ENCODE measurements at regions not wholly inside any gene's neighbourhood (a gene's known extent, or its start where the extent isn't known, plus 50 kb on each side); places are given as distances from the start of the nearest gene placed in this dataset.
"Not testable (repeated sequence)": the region's sequence is repeated elsewhere in the genome, so short reads cannot be mapped to it uniquely, and the experiment has no call there.

DNA sequence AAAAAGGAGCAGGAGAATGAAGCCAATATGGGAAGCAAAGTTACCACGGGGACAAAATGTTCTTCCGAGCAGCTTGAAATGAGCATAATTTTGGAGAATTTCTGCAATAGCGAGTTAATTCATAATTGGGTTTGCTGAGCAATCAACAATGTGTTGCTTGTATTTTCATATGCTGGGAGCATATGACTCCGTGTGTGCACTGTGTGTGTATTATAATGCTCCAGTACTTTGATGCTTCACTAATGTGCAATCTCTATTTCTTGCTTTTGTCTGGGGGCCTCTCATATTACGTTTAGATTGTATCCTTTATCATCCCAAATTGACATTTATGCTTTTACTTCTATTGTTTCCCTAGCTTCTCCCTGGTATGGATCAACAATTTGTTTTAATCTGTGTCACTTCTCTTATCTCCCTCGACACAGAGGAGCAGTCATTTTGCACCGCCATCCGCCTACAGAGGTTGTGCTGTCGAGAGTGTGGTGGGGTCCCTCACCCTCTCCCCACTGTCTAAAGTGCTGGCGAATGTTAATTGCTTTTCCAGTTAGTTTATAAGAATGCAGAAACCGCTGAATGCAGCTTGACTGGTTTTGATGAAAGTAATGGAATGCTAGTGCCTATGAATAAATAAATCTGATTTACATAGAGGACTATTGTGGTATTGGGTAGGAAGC, 372.5 kb upstream of the WWC1 start:
- DNase-seq, result no peak

DNA sequence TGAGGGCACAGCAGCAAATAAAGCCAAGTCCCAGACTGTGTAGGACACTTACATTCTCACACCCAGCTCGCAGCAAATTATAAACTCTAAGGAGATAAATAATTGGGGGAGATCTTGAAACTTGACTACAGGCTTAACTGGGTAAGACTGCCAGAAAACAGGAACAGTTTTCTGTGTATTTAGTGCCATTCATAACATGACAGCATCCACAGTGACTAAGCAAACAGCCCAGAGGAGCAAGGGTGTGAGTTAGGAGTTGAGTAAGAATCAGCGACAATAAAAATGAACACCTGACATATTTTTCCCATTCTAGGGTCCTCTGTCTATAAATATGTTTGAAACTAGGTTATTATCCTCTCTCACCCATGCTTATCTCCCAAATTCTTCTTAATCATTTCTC, 370.9 kb upstream of the WWC1 start:
- DNase-seq, result no peak

DNA sequence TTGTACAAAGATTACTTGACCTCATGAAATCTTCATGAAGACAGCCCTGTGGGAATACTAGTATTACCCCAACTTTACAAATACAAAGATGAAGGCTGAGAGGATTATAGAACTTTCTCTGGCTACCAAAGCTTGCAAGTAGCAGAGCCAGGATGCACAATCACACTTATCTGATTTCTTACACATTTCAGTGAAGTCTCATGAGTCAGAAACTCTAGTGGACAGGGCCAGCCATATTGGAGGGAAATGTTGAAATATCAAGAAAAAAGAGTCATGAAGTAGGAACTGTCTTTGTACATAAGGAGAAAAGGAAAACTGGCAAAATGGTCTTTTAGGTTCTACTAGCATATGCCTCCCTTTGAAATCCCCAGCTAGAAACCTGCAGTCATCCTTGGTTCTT, 369.6 kb upstream of the WWC1 start:
- no peak for DNase-seq

DNA sequence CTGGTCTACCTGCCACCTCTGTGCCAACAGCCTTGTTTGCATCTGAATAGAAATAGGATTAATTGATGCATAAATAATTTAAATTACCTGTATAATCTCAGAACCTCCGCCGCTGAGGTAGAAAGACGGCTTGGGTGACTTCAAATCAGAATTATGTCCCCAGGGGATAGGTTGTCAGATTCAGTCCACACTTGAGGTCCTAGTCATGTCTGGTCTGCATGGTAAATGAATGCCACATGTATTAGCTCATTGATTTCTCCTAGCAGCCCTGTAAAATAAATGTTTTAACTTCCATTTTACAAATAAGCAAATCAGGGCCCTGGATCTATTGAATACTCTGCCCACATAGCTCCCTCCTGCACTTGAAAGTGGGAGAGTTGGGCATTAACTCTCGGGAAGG, 368.0 kb upstream of the WWC1 start:
- no peak for DNase-seq

DNA sequence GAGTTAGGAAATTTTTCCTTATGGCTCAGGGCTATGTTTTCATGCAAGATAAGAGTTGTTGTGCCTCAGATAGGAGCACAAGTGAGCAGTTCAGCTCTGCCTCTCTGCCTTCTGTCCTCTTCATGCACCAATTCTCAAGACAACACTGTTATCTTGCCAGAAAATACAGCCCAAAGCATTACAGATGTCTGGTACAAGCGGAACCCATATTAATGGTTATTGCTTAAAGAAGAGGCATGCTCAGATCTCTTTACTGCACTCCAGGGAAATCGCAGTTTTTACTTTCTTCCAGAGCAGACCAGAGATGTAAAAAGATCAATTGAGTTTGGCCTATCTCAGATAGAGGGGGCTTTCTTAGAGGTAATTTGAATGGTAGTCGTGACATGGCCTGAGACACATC, 361.6 kb upstream of the WWC1 start:
- no peak for DNase-seq

DNA sequence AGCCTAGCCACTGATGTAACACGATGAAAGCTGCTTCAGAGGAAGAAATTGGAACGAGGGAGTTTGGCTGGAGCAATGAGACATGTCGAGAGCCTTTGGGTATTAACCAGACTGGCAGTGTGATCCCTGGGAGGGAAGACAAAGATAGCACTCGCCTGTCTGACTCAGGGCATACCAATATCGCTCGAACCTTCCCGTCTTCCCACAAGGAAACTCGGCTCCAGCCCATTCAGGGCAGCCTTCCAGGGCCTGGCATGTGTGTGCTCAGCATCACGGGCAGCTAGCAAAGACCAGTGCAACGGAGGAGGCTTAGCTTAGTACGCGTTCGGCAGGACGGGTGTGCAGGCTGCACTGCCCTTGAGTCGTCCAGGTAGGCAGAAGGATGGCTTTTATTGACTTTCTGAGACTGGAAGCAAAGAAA, 356.9 kb upstream of the WWC1 start:
- no peak for DNase-seq

DNA sequence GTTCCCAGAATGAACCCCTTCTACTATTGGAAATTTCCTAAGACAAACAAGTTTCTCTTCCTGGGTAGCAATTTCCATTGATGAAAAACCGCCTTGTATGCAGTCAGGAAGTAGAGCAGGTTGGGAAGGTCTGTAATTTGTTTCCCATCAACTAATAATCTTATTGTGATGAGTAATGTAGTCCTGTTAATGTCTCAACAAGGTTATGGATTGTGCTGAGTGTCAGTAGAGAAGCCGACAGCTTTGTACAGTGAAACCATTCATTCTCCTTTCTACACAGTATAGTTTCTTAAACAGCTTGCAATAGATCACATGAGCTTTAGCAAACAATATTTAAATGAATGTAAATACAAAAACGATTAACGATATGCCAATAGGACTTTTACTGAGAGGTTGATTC, 355.4 kb upstream of the WWC1 start:
- no peak for DNase-seq

DNA sequence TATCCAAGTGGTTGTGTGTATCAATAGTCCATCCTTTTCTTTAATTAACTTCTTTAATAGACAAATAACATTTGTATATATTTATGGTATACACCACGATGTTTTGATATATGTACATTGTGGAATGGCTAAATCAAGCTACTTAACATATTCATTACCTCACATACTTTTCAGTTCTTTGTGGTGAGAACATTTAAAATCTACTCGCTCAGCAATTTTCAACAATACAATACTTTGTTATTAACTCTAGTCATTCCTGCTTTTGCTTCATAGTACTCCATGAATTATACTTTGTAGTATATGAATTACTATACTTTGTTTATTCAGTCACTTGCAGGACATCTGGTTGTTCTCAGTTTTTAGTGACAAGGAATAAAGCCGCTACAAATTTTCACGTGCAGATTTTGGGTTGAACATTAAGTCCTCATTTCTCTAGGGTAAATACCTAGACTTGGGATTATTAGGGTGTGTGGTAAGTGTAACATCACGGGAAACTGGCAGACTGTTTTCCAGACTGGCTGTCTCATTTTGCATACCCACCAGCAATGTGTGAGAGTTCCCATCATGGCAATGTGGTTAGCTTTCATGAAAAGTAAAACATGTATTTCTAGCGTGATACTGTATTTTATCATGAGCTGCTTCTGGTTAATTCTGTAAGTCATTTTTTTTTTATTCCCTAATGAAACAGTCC, 354.4 kb upstream of the WWC1 start:
- no peak for DNase-seq

DNA sequence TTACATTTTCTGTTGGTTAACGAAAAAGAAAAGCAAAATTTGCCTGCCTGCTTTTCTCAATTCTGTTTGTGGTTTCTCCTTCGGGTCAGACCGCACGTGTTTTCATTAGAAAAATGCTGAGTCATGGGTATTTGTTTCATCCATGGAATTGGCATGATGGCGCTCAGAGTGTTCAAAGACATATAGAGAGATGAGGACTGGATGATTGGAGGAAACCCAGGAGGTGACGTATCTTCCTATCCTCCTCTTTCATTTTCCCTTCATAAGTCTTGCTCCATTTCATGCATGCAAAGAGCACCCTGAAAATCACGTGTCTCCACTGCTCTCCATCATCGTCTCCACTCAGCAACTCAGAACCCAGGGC, 353.8 kb upstream of the WWC1 start:
- DNase-seq, result no peak

DNA sequence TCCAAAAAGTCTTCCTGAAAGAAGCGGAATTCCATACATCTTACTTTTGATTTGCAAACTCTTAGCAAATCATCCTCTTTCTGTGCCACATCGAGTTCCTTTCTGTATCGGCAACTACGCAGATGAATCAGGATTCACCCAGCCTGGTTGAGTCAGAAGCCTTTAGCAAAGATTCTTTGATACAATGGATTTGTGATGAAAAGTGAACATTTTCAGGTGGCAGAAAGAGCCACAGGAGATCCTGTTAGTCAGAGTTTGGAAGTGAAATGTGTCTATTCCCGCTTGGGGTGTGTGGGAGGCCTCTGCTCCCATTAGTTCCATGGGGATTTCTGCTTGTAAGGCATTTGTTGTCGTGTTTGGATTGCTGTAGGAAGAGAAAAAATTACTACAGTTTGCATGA, 351.8 kb upstream of the WWC1 start:
- no peak for DNase-seq

DNA sequence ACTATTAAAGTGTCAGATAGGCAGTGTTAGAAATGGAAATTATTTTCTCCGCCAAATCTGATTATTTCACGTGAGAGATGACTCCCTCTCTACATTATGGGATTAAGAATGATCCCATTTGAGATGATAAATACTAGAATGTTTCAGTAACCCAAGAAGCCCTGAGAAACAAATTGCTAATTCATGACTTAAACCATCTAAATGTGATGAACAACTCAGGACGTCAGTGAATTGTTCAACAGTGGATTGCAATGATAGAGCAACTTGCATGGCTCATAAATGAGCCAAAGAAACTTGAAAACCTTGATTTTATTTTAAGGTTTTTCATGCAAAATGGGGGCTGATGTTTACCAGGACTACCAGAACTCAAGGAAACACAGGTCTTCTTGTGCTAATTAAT, 350.5 kb upstream of the WWC1 start:
- no peak for DNase-seq

DNA sequence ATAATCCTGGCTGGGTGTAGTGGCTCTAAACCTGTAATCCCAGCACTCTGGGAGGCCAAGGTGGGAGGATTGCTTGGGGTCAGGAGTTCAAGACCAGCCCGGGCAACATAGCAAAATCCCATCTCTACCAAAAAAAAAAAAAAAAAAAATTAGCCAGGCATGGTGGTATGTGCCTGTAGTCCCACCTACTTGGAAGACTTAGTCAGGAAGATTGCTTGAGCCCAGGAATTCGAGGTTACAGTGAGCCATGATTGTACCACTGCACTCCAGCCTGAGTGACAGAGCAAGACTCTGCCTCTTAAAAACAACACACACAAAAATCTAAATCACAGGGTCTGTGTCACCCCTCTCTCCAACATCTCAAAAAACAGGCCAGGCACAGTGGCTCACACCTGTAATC, 349.9 kb upstream of the WWC1 start:
- not testable (repeated sequence) for DNase-seq

DNA sequence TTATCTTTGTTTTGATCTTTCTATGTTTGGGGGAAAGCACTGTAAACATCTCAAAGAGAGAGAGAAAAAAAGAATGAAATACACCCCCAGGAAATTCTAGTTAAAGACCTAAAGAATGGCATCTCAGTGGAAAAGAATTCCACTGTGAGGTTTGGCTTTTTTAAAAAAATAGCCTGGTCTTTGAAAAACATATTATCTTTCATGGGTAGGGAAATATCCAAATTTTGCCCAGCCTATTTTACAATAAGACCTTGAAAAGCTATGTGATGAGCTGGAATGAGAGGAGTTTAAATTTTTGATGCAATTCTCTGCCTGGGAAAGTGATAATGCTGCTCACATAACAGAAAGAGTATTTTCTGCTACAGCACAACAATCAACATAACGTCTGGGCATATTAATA, 348.1 kb upstream of the WWC1 start:
- no peak for DNase-seq

DNA sequence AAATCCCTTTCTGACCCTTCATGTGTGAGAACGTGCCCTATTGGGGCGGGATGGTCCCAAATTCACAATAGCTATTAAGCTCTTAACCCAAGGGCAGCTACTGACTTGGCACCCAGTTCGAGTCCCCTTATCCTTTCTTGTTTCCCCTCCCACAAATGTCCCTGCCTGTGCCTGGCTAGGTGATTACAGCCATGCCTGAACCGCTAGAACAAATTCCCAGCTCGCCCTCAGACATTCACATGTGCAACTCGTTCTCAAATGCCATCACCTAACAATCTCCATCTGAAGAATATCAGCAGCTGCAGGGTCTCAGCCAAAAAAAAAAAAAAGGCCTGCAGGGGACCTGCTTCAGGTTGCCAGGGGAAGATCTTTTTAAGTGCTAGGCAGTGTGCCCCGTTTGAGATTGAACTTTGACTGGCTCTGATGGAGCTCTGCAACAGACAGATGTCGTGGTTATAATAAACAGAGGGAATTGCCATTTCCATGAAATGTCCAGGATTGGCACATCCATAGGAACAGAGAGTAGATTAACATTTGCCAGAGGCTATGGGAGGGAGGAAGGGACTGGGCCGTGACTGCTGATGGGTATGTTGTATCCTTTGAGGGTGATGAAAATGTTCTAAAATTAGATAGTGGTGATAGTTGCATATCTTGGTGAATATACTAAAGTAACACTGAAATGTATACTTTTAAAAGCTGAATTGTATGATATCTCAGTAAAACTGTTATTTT, 347.2 kb upstream of the WWC1 start:
- no peak for DNase-seq

DNA sequence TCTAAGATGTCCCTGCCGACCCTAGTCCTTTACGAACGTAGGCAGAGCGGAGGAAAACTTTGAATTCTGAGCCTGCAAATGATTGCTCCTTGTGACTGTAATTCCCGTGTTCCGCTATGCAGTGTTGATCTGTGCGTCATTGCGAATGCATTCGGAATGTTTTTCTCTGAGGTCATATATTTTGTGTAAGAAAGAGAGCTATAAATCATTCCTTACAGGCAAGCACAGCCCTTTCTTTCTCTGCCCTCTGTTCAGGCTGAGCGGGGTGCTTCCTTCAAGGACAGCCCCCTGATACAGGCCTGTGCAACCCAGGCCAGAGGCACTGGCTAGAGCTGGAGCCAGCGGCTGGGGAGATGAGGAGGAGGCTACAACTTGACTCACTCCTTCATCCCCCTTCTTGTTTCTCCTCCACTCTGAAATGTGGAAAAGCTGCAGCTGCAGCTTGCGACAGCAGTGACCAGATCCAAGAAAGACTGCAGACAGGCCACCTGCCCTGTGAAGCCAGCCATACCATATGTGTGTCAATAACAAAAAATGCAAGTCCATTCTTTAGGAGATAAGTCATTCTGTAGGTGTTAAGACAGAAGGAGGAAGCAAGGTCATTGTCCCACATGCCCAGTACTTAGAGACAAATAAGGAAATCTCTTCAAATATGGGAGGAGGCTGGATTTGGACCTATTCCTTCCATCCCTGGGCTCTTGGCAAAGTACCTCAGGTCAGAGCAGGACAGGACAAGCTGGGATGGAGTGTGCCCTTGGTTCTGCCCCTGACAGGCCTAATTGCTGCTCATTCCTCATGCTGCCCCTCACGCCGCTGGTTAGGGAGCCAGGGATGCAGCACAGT, 345.7 kb upstream of the WWC1 start:
- no peak for DNase-seq

DNA sequence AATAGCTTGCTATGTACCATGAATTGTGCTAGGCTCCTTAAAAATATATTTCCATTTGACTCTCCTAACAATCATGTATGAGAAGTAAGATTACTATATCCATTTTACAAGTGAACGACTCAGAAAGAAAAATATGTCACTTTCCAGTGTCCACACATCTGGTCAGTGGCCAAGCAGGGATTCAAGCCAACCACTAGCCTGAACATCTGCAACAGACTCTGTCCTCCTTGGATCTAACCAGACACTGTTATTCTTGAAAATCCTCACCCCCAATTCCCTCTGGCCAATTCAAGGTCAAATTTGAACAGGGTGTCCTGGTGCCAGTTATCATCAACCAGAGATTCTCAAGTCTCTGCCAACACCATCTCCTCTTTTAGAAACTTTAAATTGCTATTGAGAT, 344.1 kb upstream of the WWC1 start:
- DNase-seq, result no peak

DNA sequence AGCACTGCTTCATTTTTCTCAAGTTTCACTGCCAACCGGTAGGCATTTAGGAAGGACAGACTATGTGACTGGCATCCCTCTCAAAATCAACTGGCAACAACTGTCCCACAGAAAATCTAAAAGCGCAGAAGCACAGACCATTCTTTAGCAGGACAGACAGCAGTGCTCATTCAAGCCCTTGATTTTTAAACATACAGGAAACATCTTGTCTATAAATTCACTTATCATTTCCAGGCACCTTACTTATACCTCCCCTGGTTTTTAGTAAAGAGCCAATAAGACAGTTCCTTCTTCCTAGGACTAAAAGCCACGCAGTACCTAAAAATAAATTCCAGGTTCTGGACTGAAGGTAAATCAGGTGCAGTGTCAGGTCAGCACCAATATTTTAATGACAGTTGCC, 343.2 kb upstream of the WWC1 start:
- no peak for DNase-seq

DNA sequence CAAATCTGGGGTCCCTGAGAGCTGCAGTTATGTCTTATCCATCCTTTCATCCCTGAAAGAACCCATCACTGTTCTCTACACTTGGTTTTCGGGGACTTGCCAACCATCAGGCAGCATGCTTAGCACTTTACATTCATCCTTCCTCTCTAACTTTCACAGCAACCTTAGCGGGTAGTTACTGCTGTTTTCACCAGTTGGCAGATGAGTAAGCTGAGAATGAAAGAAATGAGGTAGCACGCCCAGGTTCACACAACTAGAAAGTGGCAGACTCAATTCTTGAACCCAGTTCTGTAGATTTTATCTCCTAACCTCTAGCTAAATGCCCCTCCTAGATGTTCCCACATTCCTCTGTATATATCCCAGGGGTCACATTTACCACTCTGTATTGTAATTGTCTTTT, 342.0 kb upstream of the WWC1 start:
- DNase-seq, result no peak

DNA sequence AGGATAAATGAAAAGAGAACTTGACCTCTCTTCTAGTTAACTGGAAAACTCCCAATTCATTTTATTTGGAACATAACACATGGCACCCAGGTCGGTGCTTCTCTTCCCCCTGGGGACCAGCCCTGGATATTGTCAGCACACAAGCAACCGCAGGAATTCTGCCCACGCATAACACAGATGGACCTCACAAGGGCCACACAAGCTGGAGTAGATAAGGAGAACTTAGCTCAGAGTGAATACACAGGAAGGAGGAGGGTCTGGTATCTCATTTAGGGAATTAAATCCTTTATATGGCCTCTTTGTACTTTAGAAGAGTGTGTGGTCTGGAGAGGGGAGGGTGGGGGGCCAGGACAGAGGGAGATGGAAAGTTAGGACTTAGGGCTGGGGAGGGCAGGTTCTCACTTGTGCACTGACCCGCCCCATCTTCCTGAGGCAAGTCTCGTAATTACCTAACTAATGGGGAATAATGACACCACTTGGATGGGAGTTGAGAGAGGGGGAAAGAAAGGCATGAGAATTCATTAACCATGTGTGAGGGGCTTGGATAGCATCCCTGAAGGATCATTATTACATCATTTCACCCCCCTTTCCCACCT, 341.2 kb upstream of the WWC1 start:
- no peak for DNase-seq

DNA sequence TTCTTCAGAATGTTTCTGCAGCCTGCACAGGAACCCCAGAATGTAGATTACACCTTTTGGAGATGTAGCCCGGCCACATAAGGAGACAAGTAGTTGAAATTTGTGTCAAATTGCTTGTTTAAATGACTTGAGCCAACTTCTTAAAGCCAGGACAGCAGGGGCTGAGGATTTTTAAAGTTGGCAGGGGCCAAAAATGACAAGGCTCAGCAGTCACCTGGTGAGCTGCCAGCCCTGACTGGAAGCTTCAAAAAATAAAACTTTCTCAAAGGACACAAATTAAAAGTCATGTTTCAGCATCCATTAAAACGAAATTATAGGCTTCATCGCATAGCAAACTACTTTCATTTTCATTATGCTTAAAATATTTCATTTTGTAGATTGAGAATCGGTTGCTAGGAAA, 340.3 kb upstream of the WWC1 start:
- no peak for DNase-seq

DNA sequence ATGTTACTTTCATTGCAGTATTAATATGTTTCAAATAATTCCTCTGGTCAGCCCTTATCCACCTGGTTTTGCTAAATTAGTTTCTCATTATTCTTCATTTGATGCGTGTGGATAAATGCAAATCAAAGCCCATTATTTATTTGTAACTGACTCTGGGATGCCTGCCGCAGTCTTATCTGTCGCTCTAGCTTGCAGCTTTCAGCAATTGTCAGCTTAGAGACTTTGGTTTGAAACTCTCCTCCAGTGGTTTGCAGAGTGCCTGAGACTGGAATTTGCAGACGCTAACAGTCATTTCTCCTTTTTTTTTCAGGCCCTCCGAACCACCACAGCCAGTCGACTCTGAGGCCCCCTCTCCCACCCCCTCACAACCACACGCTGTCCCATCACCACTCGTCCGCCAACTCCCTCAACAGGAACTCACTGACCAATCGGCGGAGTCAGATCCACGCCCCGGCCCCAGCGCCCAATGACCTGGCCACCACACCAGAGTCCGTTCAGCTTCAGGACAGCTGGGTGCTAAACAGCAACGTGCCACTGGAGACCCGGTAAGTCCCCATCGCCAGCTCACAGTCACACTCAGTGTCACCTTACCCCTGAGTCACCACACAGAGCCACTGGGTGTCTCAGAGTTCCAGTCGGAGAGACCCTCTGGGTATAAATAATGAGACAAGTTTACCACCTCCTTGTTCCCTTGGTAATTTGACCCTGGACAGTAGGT, 339.0 kb upstream of the WWC1 start:
- no peak for DNase-seq

DNA sequence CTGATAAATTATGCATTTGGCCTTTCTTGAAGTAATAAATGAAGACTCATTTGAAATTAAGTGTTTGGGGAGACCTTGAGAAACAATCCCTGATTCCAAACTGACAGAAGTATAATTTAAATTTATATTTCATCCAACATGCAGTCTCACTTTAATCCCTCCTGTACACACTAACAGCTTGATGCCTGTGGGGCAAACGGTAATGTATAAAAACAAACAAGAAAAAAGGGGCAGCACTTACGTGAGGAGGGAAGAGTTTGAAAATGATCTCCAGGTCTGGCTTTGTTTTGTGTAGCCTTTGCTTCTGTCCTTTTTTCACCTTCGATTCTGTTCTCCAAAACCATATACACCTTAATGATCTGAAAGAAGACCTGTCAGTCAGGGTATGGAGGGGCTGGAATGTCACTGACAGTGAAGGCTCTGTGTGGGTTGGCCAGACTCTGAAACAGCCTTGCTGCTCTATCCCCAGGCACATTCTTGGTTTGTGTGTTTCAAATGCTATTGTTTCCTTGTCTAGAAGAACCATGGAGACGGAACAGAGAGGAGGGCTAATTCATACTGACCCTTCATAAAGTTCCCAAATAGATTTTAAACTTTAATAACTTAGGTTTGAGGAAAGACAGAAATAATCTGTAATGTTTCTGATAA, 338.2 kb upstream of the WWC1 start:
- no peak for DNase-seq

All from activated gamma-delta T cell treated with Interleukin-2 at 50 U/mL for 16 hours (primary cell).